GM21737 (cell line): ENCODE measurements at regions not wholly inside any gene's neighbourhood (a gene's known extent, or its start where the extent isn't known, plus 50 kb on each side); places are given as distances from the start of the nearest gene placed in this dataset.
"Not testable (repeated sequence)": the region's sequence is repeated elsewhere in the genome, so short reads cannot be mapped to it uniquely, and the experiment has no call there.

Experiments
- ATAC-seq: cut with Tn5 transposase; IDR thresholded peaks from one replicate; pipeline ENCODE4 v1.9.1; 2021; ENCODE audit warnings: mild to moderate bottlenecking, moderate library complexity; ENCODE audit not compliant: unreplicated experiment

DNA sequence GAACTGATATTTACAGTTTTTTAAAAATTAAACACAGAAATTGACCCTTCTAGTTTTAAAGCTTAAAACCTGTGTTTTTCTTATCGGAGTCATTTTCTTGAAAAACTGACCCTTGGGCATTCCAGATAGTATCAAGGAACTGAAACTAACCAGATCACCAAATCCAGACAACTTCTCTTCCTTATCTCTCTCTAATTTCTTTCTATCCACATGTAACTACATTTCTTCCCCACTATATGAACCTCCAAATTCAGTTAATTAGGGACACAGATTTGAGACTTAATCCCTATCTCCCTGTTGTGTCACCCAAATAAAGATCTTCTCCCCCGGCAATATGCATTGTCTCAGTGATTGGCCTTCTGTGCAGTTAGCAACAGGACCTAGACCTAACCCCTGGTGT is 1643.0 kb upstream of the CDH6 start:
- no peak for ATAC-seq

DNA sequence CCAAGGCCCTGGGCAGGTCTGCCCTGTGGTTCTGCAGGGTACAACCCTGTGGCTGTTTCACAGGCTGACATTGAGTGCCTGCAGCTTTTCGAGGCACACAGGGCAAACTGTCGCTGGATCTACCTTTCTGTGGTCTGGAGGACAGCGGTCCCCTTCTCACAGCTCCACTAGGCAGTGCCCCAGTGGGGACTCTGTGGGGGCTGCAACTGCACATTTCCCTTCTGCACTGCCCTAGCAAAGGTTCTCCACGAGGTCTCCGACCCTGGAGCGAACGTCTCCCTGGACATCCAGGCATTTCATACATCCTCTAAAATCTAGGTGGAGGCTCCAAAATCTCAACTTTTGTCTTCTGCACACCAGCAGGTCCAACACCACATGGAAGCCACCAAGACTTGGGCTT is 1645.2 kb upstream of the CDH6 start:
- ATAC-seq, result no peak

DNA sequence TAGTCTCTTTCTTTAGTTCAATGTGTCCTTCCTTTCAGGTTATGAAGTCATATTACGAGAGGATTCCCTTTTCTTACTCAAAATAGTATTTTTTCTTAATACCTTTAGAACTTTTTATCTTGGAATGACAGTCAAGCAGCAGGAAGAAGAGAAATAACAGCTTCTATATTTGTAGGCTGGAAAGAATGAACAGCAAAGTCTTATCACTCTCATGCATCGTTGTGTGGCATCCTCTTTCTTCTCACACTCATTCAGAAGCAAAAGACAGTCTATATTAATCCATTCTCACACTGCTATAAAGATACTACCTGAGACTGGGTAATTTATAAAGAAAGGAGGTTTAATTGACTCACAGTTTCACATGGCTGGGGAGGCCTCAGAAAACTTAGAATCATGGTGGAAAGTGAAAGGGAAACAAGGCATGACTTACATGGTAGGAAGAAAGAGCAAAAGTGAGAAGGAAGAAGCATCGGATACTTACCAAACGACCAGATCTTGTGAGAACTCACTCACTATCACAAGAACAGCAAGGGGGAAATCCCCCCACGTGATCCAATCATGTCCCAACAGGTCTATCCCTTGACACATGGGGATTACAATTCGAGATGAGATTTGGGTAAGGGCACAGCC is 1646.1 kb upstream of the CDH6 start:
- no peak for ATAC-seq

DNA sequence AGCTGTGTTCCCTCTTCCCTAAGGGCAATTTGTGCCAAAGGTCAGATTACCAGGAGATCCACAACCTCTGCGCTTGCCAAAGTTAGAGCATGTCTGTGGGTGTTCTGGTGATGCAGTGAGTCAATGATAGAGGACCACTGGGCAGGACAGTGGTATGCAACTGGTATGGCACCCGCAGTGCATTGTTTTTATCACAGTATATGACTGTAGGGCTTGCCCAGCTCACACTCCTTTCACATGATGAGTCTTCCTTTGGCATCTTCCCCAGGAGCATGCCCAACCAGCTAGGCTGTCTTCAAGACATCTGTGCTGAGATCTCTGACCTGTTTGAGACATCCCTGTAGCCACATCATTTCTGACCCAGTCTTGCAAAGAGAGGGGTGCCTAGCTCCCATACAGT is 1650.0 kb upstream of the CDH6 start:
- no peak for ATAC-seq

DNA sequence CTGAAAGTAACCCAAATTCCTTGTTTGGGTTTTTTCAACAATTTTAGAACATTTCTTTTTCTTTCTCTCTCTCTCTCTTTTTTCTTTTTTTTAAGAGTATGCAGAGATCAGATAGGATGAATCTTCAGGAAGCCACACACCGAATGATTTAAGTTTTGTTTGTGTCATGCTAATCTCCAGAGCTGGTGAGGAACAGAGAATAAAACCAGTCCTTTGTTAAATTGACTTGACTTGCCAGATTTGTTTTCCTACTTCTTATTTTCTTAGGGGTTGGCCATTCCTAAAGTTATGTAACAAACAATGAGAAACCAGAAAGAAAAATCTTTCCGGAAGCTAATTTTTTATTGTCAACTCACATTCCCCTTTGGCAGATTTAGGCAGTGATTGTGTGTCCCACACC is 1669.3 kb upstream of the CDH6 start:
- ATAC-seq, result no peak

DNA sequence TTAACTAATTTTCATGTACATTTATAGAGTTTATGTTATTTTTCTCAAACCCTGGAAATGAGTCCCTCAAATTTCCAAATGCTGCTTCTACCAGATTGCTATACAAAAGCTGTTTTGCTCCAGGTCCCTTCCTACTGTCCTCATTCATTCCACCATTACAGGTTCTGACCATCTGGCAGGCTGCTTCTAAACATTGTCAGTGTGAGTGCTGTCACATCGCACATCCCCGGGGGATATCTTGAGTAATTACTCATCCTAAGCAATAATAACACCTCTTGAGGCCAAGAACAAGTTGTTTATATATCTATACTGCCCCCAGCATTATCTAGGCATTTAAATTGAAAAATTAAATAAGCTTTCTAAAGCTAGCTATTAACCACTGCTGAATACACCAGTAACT is 1675.3 kb upstream of the CDH6 start:
- ATAC-seq, result no peak

DNA sequence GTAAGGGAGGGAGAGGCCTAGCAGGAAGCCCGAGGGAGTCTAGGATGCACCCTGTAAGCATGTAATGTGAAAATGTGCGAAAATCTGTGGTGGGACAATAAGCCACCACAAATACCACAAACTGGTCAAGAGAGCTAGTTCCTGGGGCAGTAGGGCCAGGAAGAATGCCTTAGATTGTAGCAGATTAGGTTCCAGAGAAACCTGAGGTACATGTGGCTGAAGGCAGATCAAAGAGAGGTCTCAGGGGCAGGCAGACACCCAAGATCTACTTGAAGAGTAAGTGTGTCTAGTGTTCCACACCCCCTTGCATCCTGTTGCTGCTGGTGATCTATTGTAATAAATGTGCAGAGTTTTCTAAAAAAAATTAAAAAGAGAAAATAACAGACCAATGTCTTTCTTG is 1677.3 kb upstream of the CDH6 start:
- no peak for ATAC-seq

DNA sequence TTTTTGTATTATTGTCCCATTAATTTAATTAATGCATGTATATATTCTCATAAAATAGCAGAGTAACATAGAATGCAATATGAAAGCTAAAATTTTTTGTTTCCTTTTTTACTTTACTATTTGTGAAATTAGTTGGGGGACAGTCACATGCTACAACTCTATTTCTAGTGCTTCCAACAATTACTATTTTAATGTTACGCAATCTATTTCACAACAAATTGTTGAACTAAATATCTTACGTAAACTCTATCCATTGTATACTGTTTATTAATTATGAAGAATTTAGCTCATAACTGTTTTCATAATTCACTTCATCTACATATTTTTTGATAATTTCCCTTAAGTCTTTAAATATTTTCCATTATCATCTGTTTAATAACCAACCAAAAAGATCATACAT is 1685.4 kb upstream of the CDH6 start:
- ATAC-seq, result no peak

DNA sequence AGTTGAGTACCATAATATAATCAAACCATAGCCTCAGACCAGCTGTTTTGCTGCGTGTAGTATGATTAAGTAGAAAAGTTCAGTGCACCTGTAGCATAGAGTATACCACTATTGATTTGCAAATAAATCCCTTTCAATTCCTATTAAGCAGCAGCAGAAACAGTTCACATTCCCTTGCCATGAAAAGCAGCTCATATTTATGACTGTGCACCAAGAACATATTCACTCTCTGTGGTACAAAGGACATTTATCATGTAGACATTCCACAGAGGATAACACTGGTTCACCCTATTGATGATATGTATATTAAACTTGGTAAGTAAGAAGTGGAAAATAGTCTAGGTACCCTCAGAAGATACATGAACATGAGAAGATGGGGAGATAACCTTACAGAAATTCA is 1689.1 kb upstream of the CDH6 start:
- no peak for ATAC-seq

DNA sequence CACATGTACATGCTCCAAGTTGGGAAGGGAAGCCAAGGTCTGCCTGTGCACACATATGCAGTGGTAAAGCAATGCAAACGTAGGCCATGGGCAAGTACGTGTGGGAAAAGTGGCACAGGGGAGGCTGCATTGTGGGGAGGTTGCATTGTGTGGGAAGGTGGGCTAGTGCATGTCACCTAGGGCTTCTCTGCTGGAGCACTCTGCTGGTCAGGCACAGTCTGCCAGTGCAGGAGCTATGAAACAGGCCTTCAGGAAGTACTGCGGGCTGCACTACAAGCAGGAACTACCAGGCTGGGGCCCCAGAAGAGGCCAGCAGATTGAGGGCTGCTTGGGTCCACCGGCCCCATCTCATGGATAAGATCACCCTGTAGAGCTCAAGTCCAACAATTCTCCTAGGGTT is 1694.6 kb upstream of the CDH6 start:
- no peak for ATAC-seq

DNA sequence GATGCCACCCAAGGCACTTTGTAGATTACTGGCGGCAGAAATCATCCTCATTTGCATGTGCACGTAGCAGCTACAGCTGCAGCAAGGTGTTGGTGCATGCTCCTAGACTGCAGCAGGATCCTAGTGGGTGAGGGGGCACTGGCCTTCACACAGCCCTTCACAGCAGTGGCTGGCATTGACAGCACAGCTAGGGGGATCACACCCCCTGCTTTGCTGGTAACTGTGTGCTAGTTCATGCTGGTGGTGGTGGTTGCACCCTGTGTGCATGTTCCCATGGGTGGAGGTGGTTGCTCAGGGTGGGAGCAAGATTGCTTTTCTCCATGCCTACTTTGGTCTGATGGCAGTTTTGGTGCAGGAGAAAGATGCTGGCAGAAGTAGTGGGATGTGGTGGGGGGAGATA is 1695.1 kb upstream of the CDH6 start:
- no peak for ATAC-seq

DNA sequence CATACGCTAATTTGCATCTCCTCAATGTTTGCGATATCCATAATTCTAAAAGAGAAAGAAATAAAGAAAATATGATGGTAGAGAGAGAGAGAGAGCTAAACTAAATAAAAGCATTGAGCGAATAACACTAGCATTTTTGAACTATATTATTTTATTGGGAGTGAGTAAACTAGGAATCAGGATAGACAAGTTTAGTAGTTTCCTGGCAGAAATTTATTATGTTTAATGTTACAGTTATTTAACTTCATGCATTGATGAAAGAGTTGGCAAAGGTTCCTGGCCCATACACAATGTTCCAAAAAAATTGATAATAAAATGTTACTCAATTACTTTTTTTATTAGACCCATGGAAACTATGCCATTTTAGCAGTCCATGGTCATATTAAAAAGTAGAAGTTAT is 1708.2 kb upstream of the CDH6 start:
- ATAC-seq, result no peak

DNA sequence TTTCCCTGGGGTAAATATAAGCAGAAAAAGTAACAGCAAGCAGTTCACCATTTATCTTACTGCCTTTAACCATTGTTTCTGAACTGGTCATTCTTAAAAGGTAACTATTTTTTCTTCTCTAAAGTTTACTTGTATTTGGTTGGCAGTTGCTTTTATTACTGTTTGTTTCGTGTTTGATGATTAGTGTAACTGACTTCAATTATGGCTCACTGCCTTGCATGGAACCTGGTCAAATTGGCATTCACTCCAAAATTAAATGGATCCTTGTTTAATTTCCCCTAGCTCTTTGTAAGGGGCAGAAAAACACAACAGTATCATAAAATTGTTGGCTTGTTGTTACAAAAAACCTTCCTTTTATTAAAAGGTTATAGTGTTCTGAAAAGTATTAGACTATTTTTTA is 1723.9 kb upstream of the CDH6 start:
- no peak for ATAC-seq

DNA sequence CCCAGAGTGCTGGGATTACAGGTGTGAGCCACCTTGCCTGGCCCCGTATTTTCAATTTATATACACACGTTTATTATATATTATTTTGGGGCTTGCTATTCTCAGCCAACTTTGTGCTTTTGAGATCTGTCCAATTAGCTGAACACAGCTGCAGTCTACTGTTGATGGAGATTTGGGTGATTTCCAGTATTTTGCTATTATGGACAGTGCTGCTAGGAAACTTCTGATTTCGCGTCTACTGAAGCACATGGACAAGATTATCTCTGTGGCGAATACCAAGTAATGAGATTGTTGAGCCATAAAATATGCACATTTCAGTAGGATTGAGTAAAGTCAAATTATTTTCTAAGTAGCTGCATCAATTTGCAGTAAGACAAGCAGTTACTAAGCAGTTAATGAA is 1731.2 kb upstream of the CDH6 start:
- no peak for ATAC-seq

DNA sequence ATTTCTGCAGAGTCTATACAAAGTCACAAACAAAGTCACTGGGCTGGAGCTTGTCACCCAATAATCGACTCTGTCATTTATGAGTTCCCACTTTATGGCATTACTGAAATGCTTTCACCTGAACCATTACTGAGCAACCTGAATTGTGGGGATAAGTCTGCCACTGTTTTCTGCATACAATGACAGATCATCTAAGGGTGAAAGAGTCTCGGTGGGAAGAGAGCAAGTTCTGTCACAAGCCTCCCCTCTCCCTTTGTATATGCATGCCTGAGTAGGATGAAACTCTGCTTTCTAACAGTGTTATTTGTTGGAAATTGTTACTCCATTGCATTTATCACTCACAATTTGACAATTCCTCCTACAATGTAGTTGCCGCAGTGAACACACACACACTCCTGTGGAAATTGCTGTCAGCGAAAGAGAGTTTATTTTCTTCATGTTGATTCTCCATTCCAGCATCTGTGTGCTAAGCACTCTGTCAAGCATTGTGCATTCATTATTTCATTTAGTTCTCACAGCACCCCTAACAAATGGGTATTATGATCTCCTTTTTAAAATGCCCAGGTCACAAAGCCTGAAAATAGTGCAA is 1732.4 kb upstream of the CDH6 start:
- ATAC-seq, result no peak

DNA sequence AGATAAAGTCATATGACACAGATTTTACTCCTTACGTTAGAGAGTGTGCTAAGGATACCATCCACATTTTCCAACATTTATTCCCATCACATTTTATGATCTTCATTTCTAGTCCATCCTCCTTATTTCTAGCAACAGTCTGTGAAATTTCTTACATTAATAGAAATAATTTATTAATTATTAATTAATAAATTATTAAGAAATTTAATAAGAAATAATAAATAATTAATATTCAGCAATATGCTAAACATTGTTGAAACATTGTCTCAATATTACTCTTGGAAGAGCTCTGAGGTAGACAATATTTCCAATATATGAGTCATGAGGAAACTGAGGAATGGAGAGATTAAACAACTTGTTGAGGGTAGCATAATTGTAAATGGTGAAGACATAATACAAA is 1742.5 kb upstream of the CDH6 start:
- ATAC-seq, result not testable (repeated sequence)

DNA sequence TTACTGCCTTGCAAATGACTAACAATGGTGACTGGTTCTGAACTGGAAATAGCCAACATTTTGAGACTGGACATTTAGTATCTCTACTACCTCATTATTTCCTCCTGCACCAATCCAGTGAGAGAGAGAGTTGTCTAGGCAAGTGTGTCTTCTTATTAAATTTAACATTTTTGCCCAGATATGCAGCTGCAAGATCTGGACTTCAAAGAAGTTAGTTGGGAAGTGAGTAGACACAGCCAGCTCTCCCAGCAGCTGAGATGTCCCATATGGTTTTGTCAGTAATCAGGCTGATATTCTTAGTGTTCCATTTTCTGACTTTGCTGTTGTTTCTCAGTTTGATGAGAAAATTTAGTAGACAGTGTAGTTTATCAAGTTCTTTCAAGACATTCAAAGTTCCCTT is 1778.8 kb upstream of the CDH6 start:
- ATAC-seq, result no peak

DNA sequence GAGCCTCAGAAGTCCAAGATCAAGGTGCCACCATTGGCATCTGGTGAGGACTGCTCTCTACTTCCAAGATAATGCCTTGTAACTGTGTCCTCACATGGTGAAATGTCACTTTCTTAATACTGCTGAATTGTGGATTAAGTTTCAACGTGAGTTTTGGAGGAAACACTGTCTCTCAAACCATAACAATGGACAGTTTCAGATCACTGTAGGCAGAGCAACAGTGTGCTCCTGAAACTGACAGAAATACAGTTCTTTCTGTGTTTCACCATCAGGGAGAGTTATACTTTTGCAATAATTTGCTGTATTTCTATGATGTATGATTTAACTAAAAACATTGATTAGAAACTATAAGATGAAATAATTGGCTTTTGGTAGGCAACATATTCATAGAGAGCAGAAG is 1780.5 kb upstream of the CDH6 start:
- no peak for ATAC-seq

DNA sequence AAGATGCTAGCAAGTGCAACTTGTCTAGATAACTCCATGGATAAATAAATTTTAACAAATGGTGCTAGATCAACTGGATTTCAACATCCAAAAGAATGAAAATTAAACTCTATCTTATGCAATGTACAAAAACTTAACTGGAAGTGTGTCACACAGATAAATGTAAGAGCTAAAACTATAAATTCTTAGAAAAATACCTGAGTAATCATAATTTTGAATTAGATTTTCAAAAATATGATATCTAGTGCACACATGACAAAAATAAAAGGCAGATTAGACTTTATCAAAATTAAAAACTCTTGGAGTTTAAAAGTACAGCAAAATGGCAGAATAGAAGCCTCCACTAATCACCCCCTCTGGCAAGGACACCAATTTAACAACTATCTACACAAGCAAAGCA is 1791.2 kb upstream of the CDH6 start:
- no peak for ATAC-seq

DNA sequence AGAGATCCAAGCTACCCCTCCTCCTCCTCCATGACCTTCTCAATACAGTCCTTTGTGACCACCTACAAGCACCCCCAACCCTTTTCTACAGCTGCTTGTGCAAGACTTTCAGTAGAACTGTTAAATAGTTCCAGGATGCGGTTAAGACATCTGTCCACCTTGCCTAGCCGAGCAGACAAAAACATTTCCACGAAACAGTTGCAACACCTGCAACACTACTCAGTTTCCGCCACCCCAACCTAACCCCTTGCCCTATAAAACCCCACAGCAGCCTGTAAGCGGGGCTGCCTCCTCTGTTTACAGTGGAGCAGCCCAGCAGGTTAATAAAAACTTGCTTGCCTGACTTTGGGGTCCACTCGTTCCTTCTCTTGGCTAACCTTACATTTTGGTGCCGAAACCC is 1803.5 kb upstream of the CDH6 start:
- no peak for ATAC-seq

DNA sequence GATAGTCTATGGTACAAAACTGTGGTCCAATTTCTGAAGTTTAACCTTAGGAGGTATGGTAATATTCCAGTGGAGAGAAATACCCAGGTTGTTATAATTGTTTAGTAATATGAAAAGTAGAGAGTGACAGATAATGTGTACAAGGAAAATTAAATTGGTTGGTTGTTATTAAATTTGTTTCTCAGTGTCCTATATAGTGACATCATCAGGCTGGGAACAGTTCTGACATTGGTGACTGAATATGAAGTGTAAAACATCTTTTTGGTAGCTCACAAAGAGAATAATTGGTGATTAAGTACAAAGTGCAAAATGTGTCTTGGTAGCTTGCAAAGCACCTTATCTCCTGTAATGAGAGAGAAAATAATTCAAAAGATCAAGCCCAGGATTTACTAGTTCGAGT is 1806.1 kb upstream of the CDH6 start:
- ATAC-seq, result no peak

DNA sequence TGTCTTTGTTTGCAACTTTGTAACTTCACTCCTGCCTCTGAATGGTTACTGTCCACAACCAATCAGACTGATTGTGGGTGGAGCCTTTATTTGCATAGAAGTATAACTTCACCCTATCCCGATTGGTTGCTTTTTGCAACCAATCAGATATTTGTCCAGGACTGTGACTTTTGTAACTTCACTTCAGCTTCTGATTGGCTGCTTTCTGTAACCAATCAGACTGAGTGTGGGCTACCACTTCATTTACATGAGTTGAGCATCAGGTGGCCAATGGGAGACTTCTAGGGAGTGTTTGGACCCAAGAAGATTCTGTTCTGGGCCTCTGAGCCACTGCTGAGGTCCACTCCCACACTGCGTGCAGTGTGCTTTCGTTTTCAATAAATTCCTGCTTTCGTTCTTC is 1810.7 kb upstream of the CDH6 start:
- ATAC-seq, result no peak

DNA sequence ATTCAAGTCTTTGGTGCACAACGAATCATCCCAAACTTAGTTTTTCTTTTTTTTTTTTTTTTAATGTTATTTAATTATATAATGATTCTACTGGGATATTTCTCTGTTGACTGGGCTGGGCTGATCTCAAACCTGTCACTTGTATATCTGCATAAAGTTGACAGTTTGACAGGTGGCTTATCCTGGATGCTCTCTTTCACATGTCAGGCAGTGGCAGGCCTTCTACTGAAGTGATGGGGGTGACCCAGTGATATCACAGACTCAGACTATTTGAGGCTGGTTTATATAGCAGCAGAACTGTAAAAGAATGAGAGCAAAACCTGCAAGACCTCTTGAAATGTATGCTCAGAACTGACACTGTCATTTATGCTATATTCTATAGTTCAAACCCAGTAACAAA is 1813.5 kb upstream of the CDH6 start:
- ATAC-seq, result no peak
